K562 (cell line): ENCODE measurements at regions not wholly inside any gene's neighbourhood (a gene's known extent, or its start where the extent isn't known, plus 50 kb on each side); places are given as distances from the start of the nearest gene placed in this dataset.

ENCODE experiments used
- CAMTA2 ChIP-seq: fragments of 250-450 bp; sonication (Bioruptor Pico); conservative IDR thresholded peaks from 2 replicates; pipeline ENCODE4 v1.5.1; 2022
- CC2D1A ChIP-seq: fragments of 450-650 bp; IDR thresholded peaks from 2 replicates; pipeline ENCODE4 v1.6.1; 2017; ENCODE audit warnings: mild to moderate bottlenecking
- FIP1L1 ChIP-seq: fragments of 200-400 bp; formaldehyde crosslinking; IDR thresholded peaks from 2 replicates; pipeline ENCODE4 v1.6.1; 2018; ENCODE audit warnings: mild to moderate bottlenecking, low read depth, low read length; ENCODE audit not compliant: poor library complexity, severe bottlenecking
- HDAC8 ChIP-seq: fragments of 450-650 bp; IDR thresholded peaks from 2 replicates; pipeline ENCODE4 v1.6.1; 2016; ENCODE audit warnings: mild to moderate bottlenecking, missing genetic modification characterization, moderate library complexity, missing compliant biosample characterization
- HEY1 ChIP-seq: fragments of 250-450 bp; sonication (Bioruptor Pico); IDR thresholded peaks from 2 replicates; pipeline ENCODE4 v1.5.0; 2020; ENCODE audit warnings: mild to moderate bottlenecking, moderate library complexity, borderline replicate concordance
- IFI16 ChIP-seq: fragments of 250-450 bp; sonication (Bioruptor Pico); IDR thresholded peaks from 2 replicates; pipeline ENCODE4 v2.1.2; 2022; ENCODE audit warnings: mild to moderate bottlenecking, inconsistent platforms
- ILF3 ChIP-seq: fragments of 450-650 bp; IDR thresholded peaks from 2 replicates; pipeline ENCODE4 v1.6.1; 2018; ENCODE audit warnings: antibody characterized with exemption, mild to moderate bottlenecking, moderate library complexity, borderline replicate concordance
- LARP7 ChIP-seq: fragments of 450-650 bp; IDR thresholded peaks from 2 replicates; pipeline ENCODE4 v1.6.1; 2016
- LEF1 ChIP-seq: fragments of 450-650 bp; IDR thresholded peaks from 2 replicates; pipeline ENCODE4 v1.6.1; 2016; ENCODE audit warnings: mild to moderate bottlenecking
- MIER1 ChIP-seq: fragments of 450-650 bp; IDR thresholded peaks from 2 replicates; pipeline ENCODE4 v1.6.1; 2016; ENCODE audit warnings: antibody characterized with exemption, mild to moderate bottlenecking, low read depth
- MYC ChIP-seq, 2 experiments: fragments of 250-450 bp in 1 of 2; sonication (Bioruptor Pico) in 1 of 2; IDR thresholded peaks; 2 replicates each; pipeline versions ENCODE4 v1.5.1 to v1.6.1; 2012 to 2021; ENCODE audit warnings: low read depth in 2 of 2, borderline replicate concordance in 1 of 2, improper control_type of control experiment in 1 of 2, low read length in 1 of 2, mild to moderate bottlenecking in 1 of 2, moderate library complexity in 1 of 2
- NFE2L1 ChIP-seq: fragments of 450-650 bp; IDR thresholded peaks from 2 replicates; pipeline ENCODE4 v1.6.1; 2016; ENCODE audit warnings: missing genetic modification characterization, low read depth, mild to moderate bottlenecking, missing compliant biosample characterization, moderate library complexity, borderline replicate concordance
- PHB ChIP-seq: fragments of 250-450 bp; sonication (Bioruptor Pico); IDR thresholded peaks from 2 replicates; pipeline ENCODE4 v1.5.0; 2021
- RB1 ChIP-seq: fragments of 450-650 bp; IDR thresholded peaks from 2 replicates; pipeline ENCODE4 v1.6.1; 2017; ENCODE audit warnings: low read depth, mild to moderate bottlenecking
- TAF7 ChIP-seq: fragments of 450-650 bp; IDR thresholded peaks from 2 replicates; pipeline ENCODE4 v1.6.1; 2016; ENCODE audit warnings: missing genetic modification characterization, missing compliant biosample characterization
- U2AF1 ChIP-seq: fragments of 200-400 bp; formaldehyde crosslinking; optimal IDR thresholded peaks from 2 replicates; pipeline ENCODE3; 2017; ENCODE audit warnings: mild to moderate bottlenecking, low read depth, low read length, moderate library complexity
- XRCC4 ChIP-seq: IDR thresholded peaks from one replicate; pipeline ENCODE4 v1.6.1; 2011; ENCODE audit not compliant: insufficient read depth, insufficient read length; ENCODE audit errors: extremely low read depth
- ZNF780A ChIP-seq: fragments of 250-450 bp; sonication (Bioruptor Pico); IDR thresholded peaks from 2 replicates; pipeline ENCODE4 v1.5.0; 2021; ENCODE audit warnings: mild to moderate bottlenecking
- ZZZ3 ChIP-seq: fragments of 450-650 bp; IDR thresholded peaks from 2 replicates; pipeline ENCODE4 v1.6.1; 2016; ENCODE audit warnings: antibody characterized with exemption, mild to moderate bottlenecking, moderate library complexity
- TF ChIP-seq, protein P1 (sequence below): fragments of 450-650 bp; IDR thresholded peaks from 2 replicates; pipeline ENCODE4 v1.6.1; 2016
- TF ChIP-seq, protein P2 (sequence below): sonication (generic); formaldehyde crosslinking; IDR thresholded peaks from 2 replicates; pipeline ENCODE4 v1.8.0; 2022; ENCODE audit warnings: mild to moderate bottlenecking, missing genetic modification reagents
- TF ChIP-seq, protein P3 (sequence below): sonication (generic); formaldehyde crosslinking; IDR thresholded peaks from 2 replicates; pipeline ENCODE4 v1.8.1; 2023; ENCODE audit warnings: mild to moderate bottlenecking, missing genetic modification reagents
- TF ChIP-seq, protein P4 (sequence below): fragments of 250-450 bp; sonication (Bioruptor Pico); IDR thresholded peaks from 2 replicates; pipeline ENCODE4 v1.5.0; 2022; ENCODE audit warnings: mild to moderate bottlenecking
- TF ChIP-seq, protein P5 (sequence below): fragments of 250-450 bp; sonication (Bioruptor Pico); IDR thresholded peaks from 2 replicates; pipeline ENCODE4 v1.8.0; 2021; ENCODE audit warnings: mild to moderate bottlenecking, moderate library complexity

DNA sequence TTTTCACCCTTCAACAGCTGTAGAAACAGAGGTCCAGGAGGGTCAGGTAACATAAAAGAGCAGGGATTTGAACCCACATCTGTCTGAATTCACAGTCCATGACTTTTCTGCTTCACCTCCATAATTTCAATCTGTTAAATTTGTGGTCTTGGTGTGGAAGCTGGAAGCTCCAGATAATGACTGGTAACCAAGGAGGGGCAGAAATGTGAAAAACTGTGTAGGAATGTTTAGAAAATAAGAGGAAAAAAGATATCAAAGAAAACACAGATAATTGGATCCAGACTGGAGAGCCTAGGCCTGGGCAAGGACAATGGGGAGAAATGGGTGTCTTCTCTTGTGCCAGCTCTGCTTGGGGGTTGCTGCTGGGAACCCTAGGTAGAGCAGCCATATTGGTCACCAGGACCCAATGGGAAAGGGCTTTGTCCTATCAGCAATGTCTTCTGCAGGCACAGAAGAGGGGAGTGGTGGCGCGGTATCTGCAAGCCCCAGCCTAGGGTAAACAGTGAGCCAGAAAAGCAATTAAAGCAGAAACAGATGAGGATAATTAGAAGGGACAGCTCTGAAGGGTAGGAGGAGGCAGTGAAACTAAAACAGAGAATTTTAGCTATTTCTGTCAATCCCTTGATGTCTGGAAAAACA lies 54.3 kb upstream of the CCDC91 start (continued):
- TF ChIP-seq HEY1 (CRISPR knock-in tag) (no peak), XRCC4 (no peak), HDAC8 (no peak), PHB (no peak), FIP1L1 (no peak), ZZZ3 (no peak), IFI16 (no peak), ILF3 (no peak), TAF7 (tag) (no peak), ZNF780A (no peak), CC2D1A (peak; percentile 91), RB1 (no peak), MYC (IDR thresholded peaks at IDR 0.05; ENCODE audit: low read depth, low read length) (no peak), MYC (CRISPR knock-in tag; IDR thresholded peaks at IDR 0.05; ENCODE audit: borderline replicate concordance, low read depth) (no peak), LEF1 (peak; percentile 69; the same call in 1 of the 2 replicates), NFE2L1 (tag) (no peak), U2AF1 (no peak), CAMTA2 (CRISPR knock-in tag) (no peak), MIER1 (0 out of 2 replicates have a peak, but pooled peaks have one; percentile 14), LARP7 (no peak)
- TF ChIP-seq, protein P1, sequence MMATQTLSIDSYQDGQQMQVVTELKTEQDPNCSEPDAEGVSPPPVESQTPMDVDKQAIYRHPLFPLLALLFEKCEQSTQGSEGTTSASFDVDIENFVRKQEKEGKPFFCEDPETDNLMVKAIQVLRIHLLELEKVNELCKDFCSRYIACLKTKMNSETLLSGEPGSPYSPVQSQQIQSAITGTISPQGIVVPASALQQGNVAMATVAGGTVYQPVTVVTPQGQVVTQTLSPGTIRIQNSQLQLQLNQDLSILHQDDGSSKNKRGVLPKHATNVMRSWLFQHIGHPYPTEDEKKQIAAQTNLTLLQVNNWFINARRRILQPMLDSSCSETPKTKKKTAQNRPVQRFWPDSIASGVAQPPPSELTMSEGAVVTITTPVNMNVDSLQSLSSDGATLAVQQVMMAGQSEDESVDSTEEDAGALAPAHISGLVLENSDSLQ = no peak
- TF ChIP-seq, protein P2, sequence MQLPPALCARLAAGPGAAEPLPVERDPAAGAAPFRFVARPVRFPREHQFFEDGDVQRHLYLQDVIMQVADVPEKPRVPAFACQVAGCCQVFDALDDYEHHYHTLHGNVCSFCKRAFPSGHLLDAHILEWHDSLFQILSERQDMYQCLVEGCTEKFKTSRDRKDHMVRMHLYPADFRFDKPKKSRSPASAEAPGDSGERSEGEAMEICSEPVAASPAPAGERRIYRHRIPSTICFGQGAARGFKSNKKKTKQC (CRISPR knock-in tag) = no peak
- TF ChIP-seq, protein P3, sequence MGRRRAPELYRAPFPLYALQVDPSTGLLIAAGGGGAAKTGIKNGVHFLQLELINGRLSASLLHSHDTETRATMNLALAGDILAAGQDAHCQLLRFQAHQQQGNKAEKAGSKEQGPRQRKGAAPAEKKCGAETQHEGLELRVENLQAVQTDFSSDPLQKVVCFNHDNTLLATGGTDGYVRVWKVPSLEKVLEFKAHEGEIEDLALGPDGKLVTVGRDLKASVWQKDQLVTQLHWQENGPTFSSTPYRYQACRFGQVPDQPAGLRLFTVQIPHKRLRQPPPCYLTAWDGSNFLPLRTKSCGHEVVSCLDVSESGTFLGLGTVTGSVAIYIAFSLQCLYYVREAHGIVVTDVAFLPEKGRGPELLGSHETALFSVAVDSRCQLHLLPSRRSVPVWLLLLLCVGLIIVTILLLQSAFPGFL (CRISPR knock-in tag) = no peak
- TF ChIP-seq, protein P4, sequence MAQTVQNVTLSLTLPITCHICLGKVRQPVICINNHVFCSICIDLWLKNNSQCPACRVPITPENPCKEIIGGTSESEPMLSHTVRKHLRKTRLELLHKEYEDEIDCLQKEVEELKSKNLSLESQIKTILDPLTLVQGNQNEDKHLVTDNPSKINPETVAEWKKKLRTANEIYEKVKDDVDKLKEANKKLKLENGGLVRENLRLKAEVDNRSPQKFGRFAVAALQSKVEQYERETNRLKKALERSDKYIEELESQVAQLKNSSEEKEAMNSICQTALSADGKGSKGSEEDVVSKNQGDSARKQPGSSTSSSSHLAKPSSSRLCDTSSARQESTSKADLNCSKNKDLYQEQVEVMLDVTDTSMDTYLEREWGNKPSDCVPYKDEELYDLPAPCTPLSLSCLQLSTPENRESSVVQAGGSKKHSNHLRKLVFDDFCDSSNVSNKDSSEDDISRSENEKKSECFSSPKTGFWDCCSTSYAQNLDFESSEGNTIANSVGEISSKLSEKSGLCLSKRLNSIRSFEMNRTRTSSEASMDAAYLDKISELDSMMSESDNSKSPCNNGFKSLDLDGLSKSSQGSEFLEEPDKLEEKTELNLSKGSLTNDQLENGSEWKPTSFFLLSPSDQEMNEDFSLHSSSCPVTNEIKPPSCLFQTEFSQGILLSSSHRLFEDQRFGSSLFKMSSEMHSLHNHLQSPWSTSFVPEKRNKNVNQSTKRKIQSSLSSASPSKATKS (CRISPR knock-in tag) = no peak
- TF ChIP-seq, protein P5, sequence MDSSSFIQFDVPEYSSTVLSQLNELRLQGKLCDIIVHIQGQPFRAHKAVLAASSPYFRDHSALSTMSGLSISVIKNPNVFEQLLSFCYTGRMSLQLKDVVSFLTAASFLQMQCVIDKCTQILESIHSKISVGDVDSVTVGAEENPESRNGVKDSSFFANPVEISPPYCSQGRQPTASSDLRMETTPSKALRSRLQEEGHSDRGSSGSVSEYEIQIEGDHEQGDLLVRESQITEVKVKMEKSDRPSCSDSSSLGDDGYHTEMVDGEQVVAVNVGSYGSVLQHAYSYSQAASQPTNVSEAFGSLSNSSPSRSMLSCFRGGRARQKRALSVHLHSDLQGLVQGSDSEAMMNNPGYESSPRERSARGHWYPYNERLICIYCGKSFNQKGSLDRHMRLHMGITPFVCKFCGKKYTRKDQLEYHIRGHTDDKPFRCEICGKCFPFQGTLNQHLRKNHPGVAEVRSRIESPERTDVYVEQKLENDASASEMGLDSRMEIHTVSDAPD (CRISPR knock-in tag) = no peak
